Adrenal gland (tissue), 5 donors: ENCODE measurements at regions not wholly inside any gene's neighbourhood (a gene's known extent, or its start where the extent isn't known, plus 50 kb on each side); places are given as distances from the start of the nearest gene placed in this dataset.

ENCODE experiments used
- POLR2A ChIP-seq, 2 donors: fragments of 450-650 bp; IDR thresholded peaks; one replicate each; pipeline ENCODE4 v1.6.1; 2017; ENCODE audit warnings: antibody characterized with exemption in 2 of 2, mild to moderate bottlenecking in 2 of 2, moderate library complexity in 1 of 2
- TF ChIP-seq, protein P1 (sequence below), 6 experiments: fragments of 450-650 bp in 4 of 6; fragments of 200-600 bp in 2 of 6; sonication (generic) in 1 of 6; IDR thresholded peaks; 1 replicate in 5 of 6; 2 replicates in 1 of 6; pipeline versions ENCODE4 v1.5.1 to v1.8.0; 2016 to 2021; ENCODE audit warnings: antibody characterized with exemption in 6 of 6, mild to moderate bottlenecking in 2 of 6, moderate library complexity in 1 of 6
- donor health status: DM: no; HTN: no; CAD: no.

DNA sequence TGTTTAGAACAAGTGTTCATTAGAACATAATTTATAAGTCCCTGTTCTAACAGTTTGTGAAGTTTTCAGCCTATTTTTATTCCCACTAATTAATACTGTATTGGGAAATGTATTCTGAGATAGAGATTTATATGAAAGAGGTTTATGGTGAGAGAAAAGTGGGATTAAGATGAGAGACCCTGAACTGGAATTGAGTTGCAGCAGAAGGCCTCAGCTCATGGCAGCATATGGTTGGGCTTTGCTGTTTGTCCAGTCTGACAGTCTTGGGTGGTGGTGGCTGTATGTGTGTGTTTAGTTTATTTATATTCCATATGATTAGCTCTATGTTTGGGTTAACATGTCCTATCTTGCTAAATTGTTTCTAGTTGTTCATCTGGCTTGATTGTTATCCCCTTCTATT is 575.1 kb downstream of the SLITRK5 start:
- TF ChIP-seq, protein P1, sequence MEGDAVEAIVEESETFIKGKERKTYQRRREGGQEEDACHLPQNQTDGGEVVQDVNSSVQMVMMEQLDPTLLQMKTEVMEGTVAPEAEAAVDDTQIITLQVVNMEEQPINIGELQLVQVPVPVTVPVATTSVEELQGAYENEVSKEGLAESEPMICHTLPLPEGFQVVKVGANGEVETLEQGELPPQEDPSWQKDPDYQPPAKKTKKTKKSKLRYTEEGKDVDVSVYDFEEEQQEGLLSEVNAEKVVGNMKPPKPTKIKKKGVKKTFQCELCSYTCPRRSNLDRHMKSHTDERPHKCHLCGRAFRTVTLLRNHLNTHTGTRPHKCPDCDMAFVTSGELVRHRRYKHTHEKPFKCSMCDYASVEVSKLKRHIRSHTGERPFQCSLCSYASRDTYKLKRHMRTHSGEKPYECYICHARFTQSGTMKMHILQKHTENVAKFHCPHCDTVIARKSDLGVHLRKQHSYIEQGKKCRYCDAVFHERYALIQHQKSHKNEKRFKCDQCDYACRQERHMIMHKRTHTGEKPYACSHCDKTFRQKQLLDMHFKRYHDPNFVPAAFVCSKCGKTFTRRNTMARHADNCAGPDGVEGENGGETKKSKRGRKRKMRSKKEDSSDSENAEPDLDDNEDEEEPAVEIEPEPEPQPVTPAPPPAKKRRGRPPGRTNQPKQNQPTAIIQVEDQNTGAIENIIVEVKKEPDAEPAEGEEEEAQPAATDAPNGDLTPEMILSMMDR (IDR thresholded peaks at IDR 0.05) = no peak
- no peak for TF ChIP-seq POLR2A (IDR thresholded peaks at IDR 0.05)
